ENCODE measurements at regions not wholly inside any gene's neighbourhood (a gene's known extent, or its start where the extent isn't known, plus 50 kb on each side); places are given as distances from the start of the nearest gene placed in this dataset.

DNA sequence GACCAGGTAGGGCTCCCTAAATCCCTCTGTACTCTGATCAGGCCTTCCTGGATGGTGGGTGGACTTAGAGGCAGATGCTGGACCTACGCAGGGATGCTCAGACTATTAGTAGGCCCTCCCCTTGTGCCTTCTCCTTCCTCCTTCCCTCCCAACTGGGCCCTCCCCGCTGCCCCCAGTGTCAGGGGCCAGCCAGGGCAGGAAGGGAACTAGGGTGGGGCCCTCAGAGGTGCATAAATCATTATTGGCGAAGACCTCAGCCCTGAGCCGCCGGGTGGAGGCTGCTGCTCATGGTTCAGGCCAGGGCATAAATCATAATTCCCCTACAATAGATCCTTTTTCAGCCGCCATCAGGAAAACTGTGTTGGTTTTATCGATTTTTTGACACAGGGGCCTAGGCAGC, 81.4 kb downstream of the MRM1 start:
- TF ChIP-seq CTCF (IDR thresholded peaks at IDR 0.05) (no peak), ZFX (IDR thresholded peaks at IDR 0.05; ENCODE audit: borderline replicate concordance) (no peak)

DNA sequence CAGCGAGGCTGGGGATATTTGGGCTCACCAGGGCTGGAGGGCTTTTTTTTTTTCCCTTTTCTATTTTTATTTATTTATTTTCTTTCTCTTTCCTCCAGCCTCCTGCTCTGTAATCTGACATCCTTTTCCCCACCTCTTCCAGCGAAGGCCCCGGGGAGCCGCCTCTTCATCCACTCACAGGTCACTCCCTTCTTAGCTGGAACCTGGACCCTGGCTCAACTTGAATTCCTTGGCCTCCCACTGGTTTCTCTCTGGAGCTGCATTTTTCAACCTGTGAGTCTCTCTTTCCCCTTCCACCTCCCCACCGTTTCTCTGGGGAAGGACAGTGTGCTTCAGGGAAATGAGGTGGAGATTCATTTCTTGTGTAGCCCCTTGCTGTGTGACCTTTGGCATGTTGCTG, 82.0 kb downstream of the MRM1 start:
- no peak overlapping the region for H3K27ac ChIP-seq
- TF ChIP-seq CTCF (IDR thresholded peaks at IDR 0.05) (no peak), ZFX (IDR thresholded peaks at IDR 0.05; ENCODE audit: borderline replicate concordance) (no peak)

More for the DNA sequence above, 81.4 kb downstream of the MRM1 start:
- no peak overlapping the region for H3K27ac ChIP-seq

DNA sequence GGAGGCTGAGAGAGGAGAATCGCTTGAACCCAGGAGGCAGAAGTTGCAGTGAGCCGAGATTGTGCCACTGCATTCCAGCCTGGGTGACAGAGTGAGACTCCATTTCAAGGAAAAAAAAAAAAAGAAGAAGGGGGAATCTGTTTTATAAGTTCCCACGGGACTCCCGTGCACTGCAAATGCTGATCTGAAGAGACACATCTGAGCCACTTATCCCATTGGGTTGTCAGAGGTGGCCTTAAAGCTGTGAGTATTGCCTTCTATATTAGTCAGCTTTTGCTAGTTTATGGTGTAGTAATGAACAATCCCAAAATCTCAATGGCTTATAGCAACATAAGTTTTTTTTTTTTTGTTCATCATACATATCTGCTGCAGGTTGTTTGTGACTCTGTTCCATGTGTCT, 82.8 kb downstream of the MRM1 start:
- H3K27ac ChIP-seq = no peak overlapping the region
- no peak for TF ChIP-seq CTCF (IDR thresholded peaks at IDR 0.05)
- TF ChIP-seq ZFX (IDR thresholded peaks at IDR 0.05; ENCODE audit: borderline replicate concordance) = no peak

DNA sequence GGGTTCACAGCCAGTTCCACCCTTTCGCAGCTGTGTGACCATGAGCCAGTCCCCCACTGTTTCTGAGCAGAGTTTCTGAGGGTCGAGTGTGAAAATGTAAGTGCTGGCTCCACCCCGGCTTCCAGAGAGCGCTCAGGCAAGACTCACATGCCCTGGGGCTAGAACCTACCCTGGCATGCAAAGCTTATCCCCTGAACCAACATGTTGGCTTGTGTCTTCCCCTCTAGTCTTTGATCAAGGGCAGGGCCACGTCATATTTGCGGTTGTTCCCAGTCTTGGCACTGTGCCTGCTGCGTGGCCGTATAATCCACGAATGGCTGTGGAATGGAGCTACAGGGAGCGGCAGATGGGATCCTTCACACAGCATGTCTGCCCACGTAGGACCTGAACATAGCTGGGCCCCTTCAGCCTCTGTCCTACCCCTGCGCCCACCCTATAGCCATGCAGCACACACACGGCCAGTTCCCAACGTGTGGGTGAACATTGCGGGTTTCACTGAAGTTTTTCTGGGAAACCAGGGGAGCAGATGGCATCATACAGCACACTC, 84.8 kb downstream of the MRM1 start:
- H3K27ac ChIP-seq = no peak overlapping the region
- no peak for TF ChIP-seq CTCF (IDR thresholded peaks at IDR 0.05)
- no peak for TF ChIP-seq ZFX (IDR thresholded peaks at IDR 0.05; ENCODE audit: borderline replicate concordance)

GRCh38 chr17:36687736-36688135, 86.4 kb downstream of the MRM1 start:
- no peak overlapping the region for H3K27ac ChIP-seq
- TF ChIP-seq ZFX (IDR thresholded peaks at IDR 0.05; ENCODE audit: borderline replicate concordance) = no peak
- TF ChIP-seq CTCF (IDR thresholded peaks at IDR 0.05) = no peak

DNA sequence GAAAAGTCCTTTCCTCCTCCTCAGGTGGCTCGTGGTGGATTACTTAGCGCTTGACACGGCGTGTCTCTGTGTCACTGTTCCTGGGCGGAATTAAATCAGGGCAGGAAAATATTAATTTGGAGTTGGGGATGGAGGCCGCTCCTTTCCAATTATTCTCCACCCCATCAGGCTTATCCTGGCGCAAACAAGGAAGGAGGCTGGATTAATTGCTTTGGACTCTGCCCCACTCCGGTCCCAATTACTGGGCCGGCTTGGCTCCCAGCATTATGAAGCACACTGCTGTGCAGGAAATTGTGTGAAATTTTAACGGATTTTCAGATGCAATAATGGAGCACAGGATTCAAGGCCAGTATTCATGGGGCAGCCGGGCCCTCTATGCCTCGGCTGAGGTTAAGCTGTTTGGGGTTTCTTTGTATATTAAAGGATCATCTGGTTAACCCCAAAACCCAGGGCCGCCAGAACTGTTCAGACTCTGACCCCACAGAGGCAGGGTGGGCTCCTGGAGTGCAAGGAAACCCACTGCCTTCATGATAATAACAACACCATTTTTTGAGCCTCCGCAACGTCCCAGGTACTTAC, 87.8 kb downstream of the MRM1 start:
- no peak overlapping the region for H3K27ac ChIP-seq
- no peak for TF ChIP-seq ZFX (IDR thresholded peaks at IDR 0.05; ENCODE audit: borderline replicate concordance)

DNA sequence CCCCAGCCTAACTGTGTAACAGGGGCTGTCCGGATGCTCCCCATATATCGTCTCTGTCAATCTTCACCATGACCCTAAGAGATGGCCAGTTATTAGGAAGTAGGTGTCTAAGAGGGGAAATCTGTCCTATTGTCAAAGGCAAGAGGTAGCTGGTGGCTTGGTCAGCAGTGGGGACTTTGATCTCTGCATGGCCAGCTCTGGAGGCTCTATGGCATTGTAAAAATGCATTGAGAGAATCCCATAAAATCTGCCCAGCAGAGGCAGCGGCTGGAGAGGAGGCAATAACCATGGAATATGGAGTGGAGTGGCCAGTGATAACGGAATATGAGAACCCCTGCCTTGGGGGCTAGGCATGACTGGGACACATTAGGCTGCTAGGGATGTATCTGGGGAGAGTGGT, 88.8 kb downstream of the MRM1 start:
- TF ChIP-seq ZFX (IDR thresholded peaks at IDR 0.05; ENCODE audit: borderline replicate concordance) = no peak
- no peak for TF ChIP-seq CTCF (IDR thresholded peaks at IDR 0.05)
- H3K27ac ChIP-seq = no peak overlapping the region

GRCh38 chr17:36691606-36692005, 90.2 kb downstream of the MRM1 start:
- H3K27ac ChIP-seq = no peak overlapping the region
- TF ChIP-seq CTCF (IDR thresholded peaks at IDR 0.05) (no peak), ZFX (IDR thresholded peaks at IDR 0.05; ENCODE audit: borderline replicate concordance) (no peak)
